ENCODE measurements at regions not wholly inside any gene's neighbourhood (a gene's known extent, or its start where the extent isn't known, plus 50 kb on each side); places are given as distances from the start of the nearest gene placed in this dataset.

DNA sequence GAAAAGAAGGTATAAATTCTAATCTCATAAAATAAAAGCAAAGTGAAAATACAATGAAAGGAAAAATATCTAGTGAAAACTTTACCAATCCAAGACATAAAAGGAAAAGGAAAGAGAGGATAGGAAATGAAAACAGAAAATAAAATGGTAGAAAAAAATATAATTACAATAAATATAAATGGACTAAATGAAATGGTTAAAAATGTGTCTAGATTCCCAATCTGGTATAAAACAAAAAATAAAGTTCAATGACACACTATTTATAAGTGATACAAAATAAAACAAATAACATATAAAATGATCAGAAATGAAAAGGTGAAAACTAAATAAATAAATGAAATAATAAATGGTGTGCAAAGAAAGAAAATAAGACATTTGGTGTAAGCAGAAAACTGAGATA, 516.4 kb upstream of the RORB start:
- no peak for TF ChIP-seq POLR2A (IDR thresholded peaks at IDR 0.05)
- TF ChIP-seq, protein P1, sequence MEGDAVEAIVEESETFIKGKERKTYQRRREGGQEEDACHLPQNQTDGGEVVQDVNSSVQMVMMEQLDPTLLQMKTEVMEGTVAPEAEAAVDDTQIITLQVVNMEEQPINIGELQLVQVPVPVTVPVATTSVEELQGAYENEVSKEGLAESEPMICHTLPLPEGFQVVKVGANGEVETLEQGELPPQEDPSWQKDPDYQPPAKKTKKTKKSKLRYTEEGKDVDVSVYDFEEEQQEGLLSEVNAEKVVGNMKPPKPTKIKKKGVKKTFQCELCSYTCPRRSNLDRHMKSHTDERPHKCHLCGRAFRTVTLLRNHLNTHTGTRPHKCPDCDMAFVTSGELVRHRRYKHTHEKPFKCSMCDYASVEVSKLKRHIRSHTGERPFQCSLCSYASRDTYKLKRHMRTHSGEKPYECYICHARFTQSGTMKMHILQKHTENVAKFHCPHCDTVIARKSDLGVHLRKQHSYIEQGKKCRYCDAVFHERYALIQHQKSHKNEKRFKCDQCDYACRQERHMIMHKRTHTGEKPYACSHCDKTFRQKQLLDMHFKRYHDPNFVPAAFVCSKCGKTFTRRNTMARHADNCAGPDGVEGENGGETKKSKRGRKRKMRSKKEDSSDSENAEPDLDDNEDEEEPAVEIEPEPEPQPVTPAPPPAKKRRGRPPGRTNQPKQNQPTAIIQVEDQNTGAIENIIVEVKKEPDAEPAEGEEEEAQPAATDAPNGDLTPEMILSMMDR (IDR thresholded peaks at IDR 0.05) = no peak
- intact Hi-C loops (cut with DNase I) = no loop called here
- Histone ChIP-seq H3K9me3 (no peaks in the 10 kb centered on the region), H3K36me3 (no peaks in the 10 kb centered on the region), H3K27ac (no peak overlapping the region), H3K4me3 (no peak overlapping the region), H3K27me3 (no peaks in the 10 kb centered on the region), H3K4me1 (no peaks in the 10 kb centered on the region)
- ATAC-seq = no peak
- no peak for DNase-seq

DNA sequence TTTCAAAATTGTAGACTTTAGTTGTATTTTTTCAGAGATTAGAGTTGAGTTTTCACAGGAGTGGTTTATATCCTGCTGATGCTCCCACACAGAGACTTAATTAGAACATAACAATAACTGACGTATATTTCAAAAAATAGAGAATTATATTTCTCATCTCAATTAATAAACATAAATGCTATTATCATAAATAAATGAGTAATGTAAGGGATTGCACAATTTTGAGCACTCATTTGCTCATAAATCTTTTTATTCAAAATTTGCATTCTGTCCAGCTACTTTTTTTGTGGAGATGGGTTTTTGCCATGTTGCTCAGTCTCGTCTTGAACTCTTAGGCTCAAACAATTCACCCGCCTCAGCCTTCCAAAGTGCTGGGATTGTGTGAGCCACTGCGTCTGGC, 515.7 kb upstream of the RORB start:
- Histone ChIP-seq H3K4me1 (no peaks in the 10 kb centered on the region), H3K9me3 (peaks cover 0 to 4% (median 0%) of the 10 kb centered on the region in 12 donors), H3K36me3 (no peaks in the 10 kb centered on the region), H3K27me3 (no peaks in the 10 kb centered on the region), H3K4me3 (no peak overlapping the region), H3K27ac (no peak overlapping the region)
- TF ChIP-seq, protein P1 (IDR thresholded peaks at IDR 0.05) = no peak
- TF ChIP-seq POLR2A (IDR thresholded peaks at IDR 0.05) = no peak
- 52 to 65% (median 60%) methylated on average over 4 of the region's 4 CpGs for WGBS, 4 donors
- intact Hi-C loops (cut with DNase I) = no loop called here
- no peak for ATAC-seq
- no peak for DNase-seq

DNA sequence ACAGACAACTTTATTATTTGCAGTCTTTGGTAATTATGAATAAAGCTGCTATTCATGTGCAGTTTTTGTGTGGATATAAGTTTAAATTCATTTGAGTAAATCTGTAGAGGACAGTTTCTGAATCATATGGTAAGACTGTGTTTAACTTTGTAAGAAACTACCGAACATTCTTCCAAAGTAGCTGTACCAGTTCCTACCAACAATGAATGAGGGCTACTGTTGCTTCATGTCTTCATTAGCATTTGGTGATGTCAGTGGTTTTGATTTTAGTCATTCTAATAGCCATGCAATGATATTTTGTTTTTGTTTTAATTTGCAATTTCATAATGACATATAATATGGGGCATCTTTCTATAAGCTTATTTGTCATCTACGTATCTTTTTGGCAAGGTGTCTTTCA, 501.3 kb upstream of the RORB start:
- H3K4me3 ChIP-seq = no peak overlapping the region
- no peaks in the 10 kb centered on the region for H3K27me3 ChIP-seq
- H3K36me3 ChIP-seq = no peaks in the 10 kb centered on the region
- intact Hi-C loops (cut with DNase I) = no loop called here
- no peaks in the 10 kb centered on the region for H3K4me1 ChIP-seq
- DNase-seq (no peak), ATAC-seq (no peak)
- no peak overlapping the region for H3K27ac ChIP-seq
- TF ChIP-seq POLR2A (IDR thresholded peaks at IDR 0.05) = no peak
- TF ChIP-seq, protein P1 (IDR thresholded peaks at IDR 0.05) = no peak
- 81 to 91% (median 87%) methylated on average over 2 of the region's 2 CpGs for WGBS, 4 donors
- peaks cover 0 to 3% (median 0%) of the 10 kb centered on the region in 12 donors for H3K9me3 ChIP-seq

DNA sequence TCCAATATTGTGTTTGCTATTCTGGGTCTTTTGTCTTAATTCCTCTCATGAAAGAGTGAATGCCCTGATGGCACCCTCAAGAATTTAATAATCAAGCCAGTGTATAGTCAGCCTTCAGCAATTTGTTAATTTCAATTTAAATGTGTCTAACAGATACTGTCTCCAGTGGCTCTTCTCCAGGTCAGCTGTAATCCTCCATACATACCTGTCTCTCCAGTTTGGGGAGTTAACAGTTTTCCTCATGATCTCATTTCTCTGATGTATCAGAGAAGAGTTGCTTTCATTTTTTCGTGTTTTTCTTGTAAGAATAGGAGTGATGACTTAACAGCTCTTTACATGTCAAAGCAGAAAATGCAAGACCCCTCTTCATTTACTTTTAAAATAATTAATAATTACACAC, 500.3 kb upstream of the RORB start:
- DNase-seq (no peak), ATAC-seq (no peak)
- Histone ChIP-seq H3K4me3 (no peak overlapping the region), H3K27me3 (no peaks in the 10 kb centered on the region), H3K36me3 (no peaks in the 10 kb centered on the region), H3K27ac (no peak overlapping the region), H3K9me3 (no peaks in the 10 kb centered on the region), H3K4me1 (no peaks in the 10 kb centered on the region)
- intact Hi-C loops (cut with DNase I) = no loop called here
- TF ChIP-seq, protein P1 (IDR thresholded peaks at IDR 0.05) = no peak
- no peak for TF ChIP-seq POLR2A (IDR thresholded peaks at IDR 0.05)
- WGBS, 4 donors = 25 to 53% (median 51%) methylated on average over 1 of the region's 1 CpG

Measured in heart left ventricle (tissue), 16 donors.